ENCODE measurements at regions not wholly inside any gene's neighbourhood (a gene's known extent, or its start where the extent isn't known, plus 50 kb on each side); places are given as distances from the start of the nearest gene placed in this dataset.
"Not testable (repeated sequence)": the region's sequence is repeated elsewhere in the genome, so short reads cannot be mapped to it uniquely, and the experiment has no call there.

- no peaks in the 10 kb centered on the region for H3K27me3 ChIP-seq
- ATAC-seq (no peak), DNase-seq (no peak)
- H3K4me3 ChIP-seq: no peak overlapping the region
- no peaks in the 10 kb centered on the region for H3K36me3 ChIP-seq
- no peak for TF ChIP-seq CTCF (IDR thresholded peaks at IDR 0.05)
- TF ChIP-seq POLR2A (IDR thresholded peaks at IDR 0.05): no peak
- intact Hi-C loops (cut with DNase I): no loop called here
- 72% methylated on average over 8 of the region's 8 CpGs for WGBS (ENCODE audit: insufficient coverage, low coverage, low lambda C conversion rate, missing lambda C conversion rate)
- H3K27ac ChIP-seq: no peak overlapping the region
- H3K9me3 ChIP-seq: no peaks in the 10 kb centered on the region
- H3K4me1 ChIP-seq: no peaks in the 10 kb centered on the region
These were observed 119.6 kb upstream of the BRWD3 start for GRCh38 chrX:80929251-80929650.

DNA sequence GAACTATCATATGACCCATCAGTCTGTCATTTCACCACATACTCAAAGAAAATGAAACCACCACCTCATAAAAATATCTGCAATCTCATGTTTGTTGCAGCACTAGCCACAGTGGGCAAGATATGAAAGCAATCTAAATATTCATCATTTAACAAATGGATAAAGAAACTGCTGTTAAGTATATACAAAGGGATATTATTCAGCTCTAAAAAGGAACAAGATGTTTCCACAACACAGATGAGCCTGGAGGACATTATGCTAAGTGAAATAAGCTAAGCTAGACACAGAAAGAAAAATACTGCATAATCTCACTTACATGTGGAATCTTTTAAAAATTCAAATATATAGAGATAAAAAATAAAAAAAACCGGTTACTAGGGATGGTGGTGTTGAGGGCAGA is 108.2 kb upstream of the BRWD3 start:
- intact Hi-C loops (cut with DNase I): no loop called here
- H3K36me3 ChIP-seq: no peaks in the 10 kb centered on the region
- ATAC-seq: no peak
- H3K4me3 ChIP-seq: no peak overlapping the region
- no peak overlapping the region for H3K27ac ChIP-seq
- no peaks in the 10 kb centered on the region for H3K4me1 ChIP-seq
- H3K9me3 ChIP-seq: no peaks in the 10 kb centered on the region
- no peaks in the 10 kb centered on the region for H3K27me3 ChIP-seq
- whole genome bisulfite sequencing (ENCODE audit: insufficient coverage, low coverage, low lambda C conversion rate, missing lambda C conversion rate): 22% methylated on average over 1 of the region's 1 CpG
- TF ChIP-seq POLR2A (IDR thresholded peaks at IDR 0.05): no peak
- no peak for TF ChIP-seq CTCF (IDR thresholded peaks at IDR 0.05)
- no peak for DNase-seq

DNA sequence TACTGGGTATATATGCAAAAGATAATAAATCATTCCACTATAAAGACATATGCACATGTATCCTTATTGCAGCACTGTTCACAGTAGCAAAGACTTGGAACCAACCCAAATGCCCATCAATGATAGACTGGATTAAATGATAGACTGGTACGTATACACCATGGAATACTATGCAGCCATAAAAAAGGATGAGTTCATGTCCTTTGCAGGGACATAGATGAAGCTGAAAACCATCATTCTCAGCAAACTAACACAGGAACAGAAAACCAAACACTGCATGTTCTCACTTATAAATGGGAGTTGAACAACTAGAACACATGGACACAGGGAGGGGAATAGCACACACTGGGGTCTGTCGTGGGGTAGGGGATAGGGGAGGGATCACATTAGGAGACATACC is 102.7 kb upstream of the BRWD3 start:
- intact Hi-C loops (cut with DNase I); H3K27ac ChIP-seq; H3K9me3 ChIP-seq; H3K27me3 ChIP-seq; H3K36me3 ChIP-seq; ATAC-seq; H3K4me1 ChIP-seq; DNase-seq; H3K4me3 ChIP-seq: not testable (repeated sequence)
- WGBS (ENCODE audit: insufficient coverage, low coverage, low lambda C conversion rate, missing lambda C conversion rate): 61% methylated on average over 2 of the region's 2 CpGs

DNA sequence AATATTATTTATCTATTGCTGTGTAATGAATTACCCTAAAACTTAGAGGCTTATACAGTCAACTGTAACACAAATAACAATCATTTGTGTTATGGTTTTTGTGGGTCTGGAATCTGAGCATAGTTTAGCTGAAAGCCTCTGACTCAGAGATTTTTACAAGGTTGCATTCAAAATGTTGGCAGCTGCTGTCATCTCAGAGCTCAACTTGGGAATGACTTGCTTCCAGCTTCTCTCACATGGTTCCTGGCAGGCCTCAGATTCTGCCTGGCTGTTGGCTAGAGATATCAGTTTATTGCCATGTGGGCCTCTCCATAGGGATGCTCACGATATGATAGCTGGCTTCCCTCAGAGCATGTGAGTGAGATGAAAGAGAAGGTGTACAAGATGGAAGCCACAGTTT is 70.2 kb upstream of the BRWD3 start:
- Histone ChIP-seq H3K9me3 (no peaks in the 10 kb centered on the region), H3K4me3 (no peak overlapping the region), H3K27ac (no peak overlapping the region), H3K4me1 (no peaks in the 10 kb centered on the region), H3K36me3 (no peaks in the 10 kb centered on the region), H3K27me3 (no peaks in the 10 kb centered on the region)
- no peak for ATAC-seq
- no peak for TF ChIP-seq POLR2A (IDR thresholded peaks at IDR 0.05)
- DNase-seq: no peak
- 27% methylated on average over 1 of the region's 1 CpG for WGBS (ENCODE audit: insufficient coverage, low coverage, low lambda C conversion rate, missing lambda C conversion rate)
- intact Hi-C loops (cut with DNase I): no loop called here

- H3K4me1 ChIP-seq: no peaks in the 10 kb centered on the region
- no peaks in the 10 kb centered on the region for H3K9me3 ChIP-seq
- no peak overlapping the region for H3K4me3 ChIP-seq
- H3K27me3 ChIP-seq: no peaks in the 10 kb centered on the region
- intact Hi-C loops (cut with DNase I): no loop called here
- 45% methylated on average over 1 of the region's 1 CpG for WGBS (ENCODE audit: insufficient coverage, low coverage, low lambda C conversion rate, missing lambda C conversion rate)
- ATAC-seq: peak in 3 of 4 donors; percentile 35 to 59 (median 36)
- TF ChIP-seq CTCF (IDR thresholded peaks at IDR 0.05) (no peak), POLR2A (IDR thresholded peaks at IDR 0.05) (no peak)
- no peaks in the 10 kb centered on the region for H3K36me3 ChIP-seq
- peak in 2 of 3 donors; percentile 40 to 54 for DNase-seq
- H3K27ac ChIP-seq: no peak overlapping the region
These were observed 69.5 kb upstream of the BRWD3 start for GRCh38 chrX:80879143-80879542.

DNA sequence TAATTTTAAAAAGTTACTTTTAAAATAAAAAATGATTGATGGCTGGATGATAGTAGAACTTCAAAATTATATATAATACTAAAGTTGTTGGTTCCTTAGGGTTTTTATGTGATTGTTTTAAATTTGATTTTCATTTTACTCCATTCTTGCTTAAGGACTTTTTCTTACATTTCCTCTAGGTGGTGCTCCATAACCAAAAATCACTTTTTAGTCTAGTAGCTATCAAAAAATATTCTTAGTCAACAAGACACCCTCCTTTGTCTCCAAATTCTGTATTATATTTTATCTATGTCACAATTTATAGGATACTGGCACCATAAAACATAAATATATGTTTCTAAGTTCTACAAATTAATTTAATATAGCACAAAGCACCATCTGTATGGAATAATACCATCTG is 67.2 kb upstream of the BRWD3 start:
- Histone ChIP-seq H3K4me3 (no peak overlapping the region), H3K9me3 (no peaks in the 10 kb centered on the region), H3K4me1 (no peaks in the 10 kb centered on the region), H3K36me3 (no peaks in the 10 kb centered on the region), H3K27me3 (no peaks in the 10 kb centered on the region), H3K27ac (no peak overlapping the region)
- no peak for DNase-seq
- no peak for TF ChIP-seq POLR2A (IDR thresholded peaks at IDR 0.05)
- TF ChIP-seq CTCF (IDR thresholded peaks at IDR 0.05): peak; percentile 47 to 61 (median 58)
- intact Hi-C loops (cut with DNase I): no loop called here
- ATAC-seq: peak in 1 of 4 donors; percentile 42
